ENCODE measurements at regions not wholly inside any gene's neighbourhood (a gene's known extent, or its start where the extent isn't known, plus 50 kb on each side); places are given as distances from the start of the nearest gene placed in this dataset.
"Not testable (repeated sequence)": the region's sequence is repeated elsewhere in the genome, so short reads cannot be mapped to it uniquely, and the experiment has no call there.

- FAIRE-seq, result no peak
Observed at GRCh38 chr21:41630249-41630648, 122.3 kb upstream of the TMPRSS2 start.

- no peak for FAIRE-seq
Observed at GRCh38 chr21:41628256-41628655, 120.3 kb upstream of the TMPRSS2 start.

GRCh38 chr21:41627428-41627827, 119.5 kb upstream of the TMPRSS2 start:
- no peak for FAIRE-seq

GRCh38 chr21:41626021-41626420, 118.1 kb upstream of the TMPRSS2 start:
- FAIRE-seq, result no peak

GRCh38 chr21:41625428-41625827, 117.5 kb upstream of the TMPRSS2 start:
- no peak for FAIRE-seq

- FAIRE-seq, result no peak
Observed at GRCh38 chr21:41624674-41625310, 116.8 kb upstream of the TMPRSS2 start.

GRCh38 chr21:41623945-41624344, 116.0 kb upstream of the TMPRSS2 start:
- FAIRE-seq, result no peak

GRCh38 chr21:41622831-41623548, 115.0 kb upstream of the TMPRSS2 start:
- no peak for FAIRE-seq

- no peak for FAIRE-seq
Observed at GRCh38 chr21:41622201-41622600, 114.2 kb upstream of the TMPRSS2 start.

GRCh38 chr21:41621513-41621912, 113.6 kb upstream of the TMPRSS2 start:
- no peak for FAIRE-seq

GRCh38 chr21:41620982-41621381, 113.0 kb upstream of the TMPRSS2 start:
- FAIRE-seq, result no peak

GRCh38 chr21:41620541-41620940, 112.6 kb upstream of the TMPRSS2 start:
- no peak for FAIRE-seq

- FAIRE-seq, result no peak
Observed at GRCh38 chr21:41616031-41616591, 108.2 kb upstream of the TMPRSS2 start.

GRCh38 chr21:41615613-41616012, 107.7 kb upstream of the TMPRSS2 start:
- no peak for FAIRE-seq

GRCh38 chr21:41614511-41614910, 106.6 kb upstream of the TMPRSS2 start:
- no peak for FAIRE-seq

- FAIRE-seq, result no peak
Observed at GRCh38 chr21:41613533-41613909, 105.6 kb upstream of the TMPRSS2 start.

- FAIRE-seq, result no peak
Observed at GRCh38 chr21:41612674-41613532, 104.9 kb upstream of the TMPRSS2 start.

- FAIRE-seq, result no peak
Observed at GRCh38 chr21:41611966-41612606, 104.1 kb upstream of the TMPRSS2 start.

GRCh38 chr21:41611441-41611840, 103.5 kb upstream of the TMPRSS2 start:
- no peak for FAIRE-seq

- not testable (repeated sequence) for FAIRE-seq
Observed at GRCh38 chr21:41610840-41611115, 102.8 kb upstream of the TMPRSS2 start.

- no peak for FAIRE-seq
Observed at GRCh38 chr21:41610042-41610839, 102.3 kb upstream of the TMPRSS2 start.

GRCh38 chr21:41606706-41607105, 98.7 kb upstream of the TMPRSS2 start:
- FAIRE-seq, result no peak

All from endometrium (tissue), 2 donors.